NCI-H82 treated with DMSO at 0.1 percent for 48 hours (cell line): ENCODE measurements at regions not wholly inside any gene's neighbourhood (a gene's known extent, or its start where the extent isn't known, plus 50 kb on each side); places are given as distances from the start of the nearest gene placed in this dataset.
"Not testable (repeated sequence)": the region's sequence is repeated elsewhere in the genome, so short reads cannot be mapped to it uniquely, and the experiment has no call there.

Experiments
- DNase-seq: peaks from one replicate; lab custom pipeline; 2025; ENCODE audit not compliant: unreplicated experiment; lab: John Stamatoyannopoulos, UW

- DNase-seq, result peak; percentile 69
Measured at GRCh38 chr7:115297656-115298055, 375.8 kb downstream of the MDFIC start.

- DNase-seq, result no peak
Measured at GRCh38 chr7:115293628-115294240, 371.8 kb downstream of the MDFIC start.

- no peak for DNase-seq
Measured at GRCh38 chr7:115292381-115292780, 370.5 kb downstream of the MDFIC start.

- DNase-seq, result no peak
Measured at GRCh38 chr7:115289971-115290370, 368.1 kb downstream of the MDFIC start.

DNA sequence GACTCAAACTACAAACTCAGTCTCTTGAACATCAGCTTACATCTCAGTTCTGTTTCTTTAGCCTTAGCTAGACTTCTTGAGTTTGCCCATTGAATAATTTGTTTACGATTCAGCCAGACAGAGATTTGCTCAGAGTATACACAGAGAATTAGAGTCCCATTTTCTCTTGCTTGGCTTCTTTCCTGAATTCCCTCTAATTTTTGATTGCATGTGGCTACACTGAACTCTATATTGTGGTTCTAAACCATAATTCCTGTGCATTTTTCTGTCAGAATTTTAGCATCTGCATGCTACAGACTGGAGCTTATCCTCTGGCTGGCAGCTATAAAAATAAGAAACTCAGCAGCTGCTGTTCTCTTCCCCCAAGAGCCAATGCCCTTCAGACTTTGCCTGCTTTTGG, 354.9 kb downstream of the MDFIC start:
- no peak for DNase-seq

- DNase-seq, result not testable (repeated sequence)
Measured at GRCh38 chr7:115273855-115274254, 352.0 kb downstream of the MDFIC start.

DNA sequence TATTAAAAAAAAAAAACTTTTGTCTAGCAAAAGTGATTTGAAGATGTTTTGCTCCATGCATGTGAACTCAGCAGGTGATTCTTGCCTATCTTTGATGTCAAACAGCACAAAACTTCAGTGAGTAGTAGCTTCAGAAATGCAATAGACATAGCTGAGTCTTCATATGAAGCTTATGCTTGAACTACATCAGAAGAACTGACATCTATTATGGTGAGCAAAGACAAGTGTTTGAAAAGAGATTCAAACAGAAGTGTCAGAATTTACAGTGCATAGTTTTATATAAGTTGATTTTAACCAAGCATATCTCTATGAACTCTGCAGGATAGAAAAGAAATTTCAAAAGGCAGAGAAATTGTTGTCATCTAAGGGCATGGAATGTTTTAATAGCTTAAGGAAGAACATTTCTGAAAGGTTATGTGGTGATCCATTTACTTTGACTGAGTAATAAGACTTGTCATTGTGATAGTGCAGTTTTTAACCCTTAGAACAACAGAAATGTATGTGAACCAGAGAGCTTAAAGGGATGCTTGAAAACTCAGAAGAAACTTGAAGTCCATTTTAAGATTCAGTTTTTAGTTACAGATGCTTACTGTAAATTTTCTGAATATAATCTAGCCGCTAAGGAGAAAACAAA, 351.4 kb downstream of the MDFIC start:
- no peak for DNase-seq

- no peak for DNase-seq
Measured at GRCh38 chr7:115271332-115272235, 349.7 kb downstream of the MDFIC start.

GRCh38 chr7:115269486-115269885, 347.6 kb downstream of the MDFIC start:
- DNase-seq, result no peak

DNA sequence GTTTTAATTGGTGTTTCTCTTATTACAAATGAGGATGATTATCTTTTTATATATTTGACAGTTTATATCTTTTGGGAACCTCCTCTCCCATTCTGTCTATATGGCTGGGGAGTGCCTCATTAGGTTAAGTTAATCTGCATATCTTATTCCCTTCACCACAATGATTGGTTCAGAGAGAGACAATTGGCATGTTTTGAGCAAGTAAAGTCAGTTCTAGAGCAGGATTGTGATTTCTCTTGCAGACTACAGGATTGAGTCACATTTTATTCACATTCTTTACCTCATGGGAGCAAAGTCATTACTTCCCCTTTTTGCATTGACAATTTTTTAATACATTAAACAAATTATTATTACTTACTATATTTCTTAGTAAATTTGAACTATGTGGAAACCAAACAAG, 345.6 kb downstream of the MDFIC start:
- DNase-seq, result no peak

DNA sequence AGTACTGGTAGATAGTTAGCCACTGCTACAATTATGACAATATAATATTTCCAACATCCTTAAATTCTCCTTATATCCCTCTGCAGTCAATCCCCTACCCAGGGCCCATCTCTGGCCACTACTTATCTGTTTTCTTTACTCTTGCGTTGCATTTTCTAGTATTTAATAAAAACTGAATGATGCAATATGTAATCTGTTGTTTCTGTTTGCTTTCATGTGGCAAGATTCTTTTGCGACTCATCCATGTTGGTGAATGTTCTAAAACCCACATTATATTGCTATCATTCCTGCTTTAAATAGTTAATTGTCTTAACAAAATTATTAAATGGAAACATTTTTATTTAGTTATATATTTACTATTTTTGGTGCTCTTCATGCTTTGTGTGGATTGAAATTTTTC, 338.5 kb downstream of the MDFIC start:
- DNase-seq, result no peak

DNA sequence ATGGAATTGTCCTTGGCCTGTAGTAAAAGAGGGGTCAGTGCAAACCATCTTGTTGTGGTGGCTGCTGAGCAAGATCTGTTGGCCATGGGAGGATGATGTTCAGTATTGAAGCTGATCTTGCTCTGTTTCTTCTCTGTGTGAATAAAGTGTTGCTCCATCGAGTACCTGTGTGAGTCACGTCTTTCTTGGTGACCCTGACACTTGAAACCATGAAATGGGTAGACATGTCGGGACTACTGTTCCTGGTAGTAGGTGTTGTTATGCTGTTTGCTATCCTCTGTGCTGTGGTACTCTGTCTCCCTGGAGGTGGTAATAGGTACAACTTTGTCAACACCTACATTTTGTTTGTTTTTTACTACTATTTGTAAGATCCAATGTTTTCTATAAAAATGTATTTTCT, 330.6 kb downstream of the MDFIC start:
- DNase-seq, result no peak

GRCh38 chr7:115249080-115249479, 327.2 kb downstream of the MDFIC start:
- DNase-seq, result no peak

GRCh38 chr7:115241151-115241550, 319.3 kb downstream of the MDFIC start:
- no peak for DNase-seq

- DNase-seq, result no peak
Measured at GRCh38 chr7:115240242-115240641, 318.3 kb downstream of the MDFIC start.

DNA sequence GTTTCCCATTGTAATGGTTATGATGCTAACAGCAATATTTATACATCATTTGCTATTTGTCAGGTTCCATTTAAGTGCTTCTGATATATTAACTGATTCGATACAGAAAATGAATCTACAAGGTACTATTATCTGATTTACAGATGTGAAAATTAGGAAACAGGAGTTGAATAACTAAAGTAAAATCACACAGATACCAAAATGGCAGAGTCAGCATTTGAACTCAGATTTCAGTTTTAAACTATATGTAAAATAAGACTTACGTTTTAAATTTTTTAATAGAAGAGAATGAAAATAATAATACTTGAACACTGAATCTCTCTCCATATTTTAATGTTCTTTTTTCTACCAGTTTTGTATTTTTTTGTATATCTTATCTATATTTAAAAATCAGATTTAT, 313.2 kb downstream of the MDFIC start:
- DNase-seq, result no peak

- peak; percentile 89 for DNase-seq
Measured at GRCh38 chr7:115233809-115234208, 311.9 kb downstream of the MDFIC start.

DNA sequence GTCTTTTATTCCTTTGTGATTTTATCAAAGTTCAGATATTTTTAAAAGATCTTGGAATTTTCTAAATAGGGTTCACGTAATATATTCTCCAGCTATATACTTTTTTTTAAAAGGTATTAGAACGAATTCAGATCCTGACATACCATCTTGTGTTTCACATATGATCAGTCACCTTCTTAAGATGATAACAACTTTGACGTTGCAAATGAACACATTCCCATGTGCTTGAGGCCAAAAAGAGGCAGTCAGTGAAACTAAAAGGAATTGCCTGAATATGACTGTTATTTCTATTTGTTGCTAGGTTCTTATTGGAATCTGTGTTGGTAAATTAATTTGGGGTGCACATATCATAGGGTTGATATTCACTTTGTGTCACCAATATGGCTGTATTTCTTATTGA, 310.1 kb downstream of the MDFIC start:
- no peak for DNase-seq

DNA sequence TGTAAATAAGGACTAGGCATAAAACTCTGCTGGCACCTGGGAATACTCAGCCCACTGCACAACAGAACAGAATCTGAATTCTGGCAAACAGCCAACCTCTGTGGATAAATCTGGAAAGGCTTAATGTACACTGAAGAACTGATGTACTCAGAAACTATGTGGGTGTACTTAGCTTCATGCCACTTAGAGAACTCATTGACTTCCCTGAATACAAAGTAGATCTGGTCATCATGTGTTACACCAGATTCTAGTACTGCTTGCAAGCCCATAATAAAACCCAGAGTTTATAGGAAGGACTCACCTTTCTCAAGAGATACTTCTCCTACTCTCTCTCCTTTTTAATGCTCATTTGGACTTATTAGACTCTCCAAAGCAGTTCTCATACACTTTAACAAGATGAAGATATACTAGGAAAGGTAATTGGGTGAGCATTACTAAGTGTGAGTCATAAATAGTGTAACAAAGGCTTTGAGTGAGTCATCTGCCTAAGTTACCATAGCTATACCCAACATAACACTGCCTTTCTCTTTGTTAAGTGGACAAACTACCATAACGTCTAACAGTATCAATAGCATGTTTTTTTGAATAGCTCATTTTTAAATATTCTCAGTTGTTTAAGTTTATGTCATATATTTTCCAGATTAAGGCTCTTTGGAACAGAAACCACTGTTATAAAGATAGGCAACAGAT, 309.1 kb downstream of the MDFIC start:
- DNase-seq, result peak; percentile 79

GRCh38 chr7:115229401-115230105, 307.7 kb downstream of the MDFIC start:
- DNase-seq, result no peak
